ENCODE measurements at regions not wholly inside any gene's neighbourhood (a gene's known extent, or its start where the extent isn't known, plus 50 kb on each side); places are given as distances from the start of the nearest gene placed in this dataset.

- Histone ChIP-seq H3K4me1 (ENCODE audit: control insufficient read depth, insufficient read depth, low read length) (no peaks in the 10 kb centered on the region), H3K9me3 (ENCODE audit: control insufficient read depth, insufficient read depth, low read depth, low read length) (no peaks in the 10 kb centered on the region), H3K36me3 (ENCODE audit: control insufficient read depth, insufficient read depth, low read length) (no peaks in the 10 kb centered on the region), H3K27ac (ENCODE audit: low read length) (no peak overlapping the region), H3K27me3 (ENCODE audit: control insufficient read depth, insufficient read depth, low read length) (no peaks in the 10 kb centered on the region), H3K4me3 (ENCODE audit: low read depth in 2 of 2, low read length in 2 of 2) (no peak overlapping the region)
- ChIA-PET CTCF (no interaction called here), POLR2A (interaction anchor here (0.6 to 0.7 kb wide), 2 partner anchors 176 to 1193 kb away, joined by 3 to 4 read pairs; no protein-coding TSS in a partner anchor)
- no peak for ATAC-seq
- TF ChIP-seq POLR2AphosphoS5 (IDR thresholded peaks at IDR 0.05; ENCODE audit: low read depth, low read length) (no peak), SIN3A (IDR thresholded peaks at IDR 0.05; ENCODE audit: borderline replicate concordance, insufficient read depth, low read depth, low read length) (no peak), TCF7L2 (IDR thresholded peaks at IDR 0.05; ENCODE audit: low read depth, low read length) (no peak), REST (IDR thresholded peaks at IDR 0.05; ENCODE audit: insufficient read depth in 1 of 2, low read depth in 2 of 2, low read length in 1 of 2) (no peak), CTCF (IDR thresholded peaks at IDR 0.05) (no peak)
- in situ Hi-C loops (cut with HindIII; ENCODE audit: low pct_unique_long_range_greater_than_20kb, low sequenced_read_pairs) (no loop called here), intact Hi-C loops (cut with micrococcal nuclease; ENCODE audit: unreplicated experiment) (loop anchor here (5.0 kb wide), 1 partner anchor 49 kb away; no protein-coding TSS in a partner anchor)
- DNase-seq (ENCODE audit: low read depth, low spot score), result no peak
- BruUV-seq (replicated peaks), result no TSS peak
These were observed 829.2 kb upstream of the ADAMTS5 start for GRCh38 chr21:27796106-27796505.

- ATAC-seq (no peak), DNase-seq (ENCODE audit: low read depth, low spot score) (no peak)
- intact Hi-C loops (cut with micrococcal nuclease; ENCODE audit: unreplicated experiment), result loop anchor here (5.0 kb wide), 1 partner anchor 48 kb away; no protein-coding TSS in a partner anchor
- TF ChIP-seq TCF7L2 (IDR thresholded peaks at IDR 0.05; ENCODE audit: low read depth, low read length), result no peak
- TF ChIP-seq CTCF (IDR thresholded peaks at IDR 0.05), result no peak
- TF ChIP-seq SIN3A (IDR thresholded peaks at IDR 0.05; ENCODE audit: borderline replicate concordance, insufficient read depth, low read depth, low read length), result no peak
- TF ChIP-seq POLR2AphosphoS5 (IDR thresholded peaks at IDR 0.05; ENCODE audit: low read depth, low read length), result no peak
- TF ChIP-seq REST (IDR thresholded peaks at IDR 0.05; ENCODE audit: insufficient read depth in 1 of 2, low read depth in 2 of 2, low read length in 1 of 2), result no peak
- no peak overlapping the region for H3K4me3 ChIP-seq (ENCODE audit: low read depth in 2 of 2, low read length in 2 of 2)
- ChIA-PET POLR2A (interaction anchor here (0.6 to 0.7 kb wide), 2 partner anchors 177 to 1194 kb away, joined by 3 to 4 read pairs; no protein-coding TSS in a partner anchor), CTCF (no interaction called here)
- no peaks in the 10 kb centered on the region for H3K36me3 ChIP-seq (ENCODE audit: control insufficient read depth, insufficient read depth, low read length)
- no TSS peak for BruUV-seq (replicated peaks)
- no peaks in the 10 kb centered on the region for H3K27me3 ChIP-seq (ENCODE audit: control insufficient read depth, insufficient read depth, low read length)
- no peak overlapping the region for H3K27ac ChIP-seq (ENCODE audit: low read length)
- no peaks in the 10 kb centered on the region for H3K4me1 ChIP-seq (ENCODE audit: control insufficient read depth, insufficient read depth, low read length)
- in situ Hi-C loops (cut with HindIII; ENCODE audit: low pct_unique_long_range_greater_than_20kb, low sequenced_read_pairs), result no loop called here
- H3K9me3 ChIP-seq (ENCODE audit: control insufficient read depth, insufficient read depth, low read depth, low read length), result no peaks in the 10 kb centered on the region
These were observed 828.5 kb upstream of the ADAMTS5 start for GRCh38 chr21:27795418-27795817.
